ENCODE measurements at regions not wholly inside any gene's neighbourhood (a gene's known extent, or its start where the extent isn't known, plus 50 kb on each side); places are given as distances from the start of the nearest gene placed in this dataset.

DNA sequence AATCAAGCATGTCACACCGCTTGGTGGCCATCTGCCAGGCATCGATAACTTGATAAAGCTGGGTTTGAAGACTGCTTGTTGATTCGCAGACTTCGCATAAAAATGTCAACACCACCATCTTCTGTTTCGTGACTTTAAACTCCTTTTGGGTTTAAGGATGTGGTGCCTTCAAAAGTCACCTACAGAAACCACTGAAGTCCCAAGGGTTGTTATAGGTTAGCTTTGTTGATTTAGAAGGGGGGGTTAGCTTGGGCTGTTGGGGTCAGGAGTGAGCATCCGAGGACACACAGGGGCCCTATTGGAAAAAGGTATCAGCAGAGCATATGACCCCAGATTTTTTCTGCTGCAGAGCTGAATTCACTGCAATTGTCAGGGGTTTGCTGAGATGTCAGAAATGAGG, 76.7 kb upstream of the SSTR4 start:
- no TSS peak for BruUV-seq (replicated peaks)
- no peaks in the 10 kb centered on the region for H3K36me3 ChIP-seq (ENCODE audit: control insufficient read depth, insufficient read depth, low read length)
- H3K27me3 ChIP-seq (ENCODE audit: control insufficient read depth, insufficient read depth, low read length): peaks cover 6% of the 10 kb centered on the region
- ChIA-PET POLR2A (ENCODE audit: unreplicated experiment) (no interaction called here), CTCF (no interaction called here)
- ATAC-seq (ENCODE audit: low read depth): no peak
- H4K20me1 ChIP-seq (ENCODE audit: insufficient read depth, low read length): no peaks in the 10 kb centered on the region
- WGBS, 2 experiments (ENCODE audit: extremely low coverage in 2 of 2, insufficient read length in 1 of 2): no CpG with 5 or more reads among the region's 6 CpGs
- no peak overlapping the region for H3K27ac ChIP-seq (ENCODE audit: insufficient read depth, low read length)
- H3K9ac ChIP-seq (ENCODE audit: low read depth, low read length): no peak overlapping the region
- no peak overlapping the region for H2BK20ac ChIP-seq (ENCODE audit: low read depth, low read length)
- TF ChIP-seq POLR2A (IDR thresholded peaks at IDR 0.05; ENCODE audit: low read depth, low read length) (no peak), RFX5 (IDR thresholded peaks at IDR 0.05; ENCODE audit: low read depth, low read length) (no peak), CEBPB (IDR thresholded peaks at IDR 0.05; ENCODE audit: low read depth, low read length) (no peak), RAD21 (IDR thresholded peaks at IDR 0.05; ENCODE audit: low read length) (no peak), NFE2L2 (IDR thresholded peaks at IDR 0.05; ENCODE audit: low read depth, low read length) (no peak), CTCF (conservative IDR thresholded peaks at IDR 0.05; ENCODE audit: low read depth, low read length) (no peak), MAZ (IDR thresholded peaks at IDR 0.05; ENCODE audit: borderline replicate concordance, low read depth, low read length) (no peak), FOS (IDR thresholded peaks at IDR 0.05; ENCODE audit: low read depth, low read length) (no peak), CHD1 (IDR thresholded peaks at IDR 0.05; ENCODE audit: low read depth, low read length) (no peak), BHLHE40 (IDR thresholded peaks at IDR 0.05; ENCODE audit: low read depth, low read length) (no peak), RCOR1 (IDR thresholded peaks at IDR 0.05; ENCODE audit: insufficient replicate concordance, low read length) (no peak), MXI1 (IDR thresholded peaks at IDR 0.05; ENCODE audit: borderline replicate concordance, low read depth, low read length) (no peak), MAFK (IDR thresholded peaks at IDR 0.05; ENCODE audit: low read depth, low read length) (no peak)
- TF ChIP-seq, protein P1, sequence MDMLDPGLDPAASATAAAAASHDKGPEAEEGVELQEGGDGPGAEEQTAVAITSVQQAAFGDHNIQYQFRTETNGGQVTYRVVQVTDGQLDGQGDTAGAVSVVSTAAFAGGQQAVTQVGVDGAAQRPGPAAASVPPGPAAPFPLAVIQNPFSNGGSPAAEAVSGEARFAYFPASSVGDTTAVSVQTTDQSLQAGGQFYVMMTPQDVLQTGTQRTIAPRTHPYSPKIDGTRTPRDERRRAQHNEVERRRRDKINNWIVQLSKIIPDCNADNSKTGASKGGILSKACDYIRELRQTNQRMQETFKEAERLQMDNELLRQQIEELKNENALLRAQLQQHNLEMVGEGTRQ (IDR thresholded peaks at IDR 0.05; ENCODE audit: low read depth, low read length): no peak
- TF ChIP-seq, protein P2, sequence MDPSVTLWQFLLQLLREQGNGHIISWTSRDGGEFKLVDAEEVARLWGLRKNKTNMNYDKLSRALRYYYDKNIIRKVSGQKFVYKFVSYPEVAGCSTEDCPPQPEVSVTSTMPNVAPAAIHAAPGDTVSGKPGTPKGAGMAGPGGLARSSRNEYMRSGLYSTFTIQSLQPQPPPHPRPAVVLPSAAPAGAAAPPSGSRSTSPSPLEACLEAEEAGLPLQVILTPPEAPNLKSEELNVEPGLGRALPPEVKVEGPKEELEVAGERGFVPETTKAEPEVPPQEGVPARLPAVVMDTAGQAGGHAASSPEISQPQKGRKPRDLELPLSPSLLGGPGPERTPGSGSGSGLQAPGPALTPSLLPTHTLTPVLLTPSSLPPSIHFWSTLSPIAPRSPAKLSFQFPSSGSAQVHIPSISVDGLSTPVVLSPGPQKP (IDR thresholded peaks at IDR 0.05; ENCODE audit: borderline replicate concordance, low read depth, low read length): no peak
- H2AK9ac ChIP-seq (replicated peaks; ENCODE audit: low read depth, low read length, poor library complexity): no peak overlapping the region
- DNase-seq: no peak
- no peak overlapping the region for H2BK15ac ChIP-seq (ENCODE audit: low read depth, low read length)
- no peak overlapping the region for H3K4me3 ChIP-seq (ENCODE audit: insufficient read depth, low read depth, low read length)
- no peak overlapping the region for H3K56ac ChIP-seq (ENCODE audit: extremely low read depth, insufficient read depth, low read length)
- no peak overlapping the region for H4K91ac ChIP-seq (ENCODE audit: insufficient read depth, low read depth, low read length)
- H3K9me1 ChIP-seq (ENCODE audit: insufficient read depth, low read length): no peaks in the 10 kb centered on the region
- no peak overlapping the region for H2BK120ac ChIP-seq (ENCODE audit: low read depth, low read length)
- H3K4ac ChIP-seq (ENCODE audit: low read depth, low read length): no peak overlapping the region
- H3K4me1 ChIP-seq (ENCODE audit: control insufficient read depth, insufficient read depth, low read length): no peaks in the 10 kb centered on the region
- no peaks in the 10 kb centered on the region for H3K79me1 ChIP-seq (ENCODE audit: low read depth in 1 of 2, low read length in 2 of 2)
- no peak overlapping the region for H4K8ac ChIP-seq (ENCODE audit: low read depth in 2 of 2, low read length in 2 of 2)
- H2AFZ ChIP-seq (replicated peaks; ENCODE audit: low read length, poor library complexity): no peak overlapping the region
- intact Hi-C loops (cut with micrococcal nuclease) (no loop called here), dilution Hi-C loops (cut with HindIII; ENCODE audit: low sequenced_read_pairs, unreplicated experiment) (no loop called here), in situ Hi-C loops (cut with MboI; ENCODE audit: low sequenced_read_pairs) (no loop called here)
- no peak overlapping the region for H3K18ac ChIP-seq (ENCODE audit: low read depth, low read length)
- H3K23ac ChIP-seq (ENCODE audit: low read depth, low read length): no peak overlapping the region
- no peak overlapping the region for H3K14ac ChIP-seq (replicated peaks; ENCODE audit: low read depth, low read length)
- H2AK5ac ChIP-seq (ENCODE audit: low read depth, low read length): no peak overlapping the region
- H4K5ac ChIP-seq (ENCODE audit: low read depth, low read length): no peak overlapping the region
- H2BK5ac ChIP-seq (ENCODE audit: low read depth, low read length, poor library complexity, severe bottlenecking): no peak overlapping the region
- no peak overlapping the region for H3K4me2 ChIP-seq (ENCODE audit: low read depth, low read length)
- H3K9me3 ChIP-seq (ENCODE audit: control insufficient read depth, insufficient read depth, low read length): no peaks in the 10 kb centered on the region
